Glomerular endothelial cell (primary cell): ENCODE measurements at regions not wholly inside any gene's neighbourhood (a gene's known extent, or its start where the extent isn't known, plus 50 kb on each side); places are given as distances from the start of the nearest gene placed in this dataset.
"Not testable (repeated sequence)": the region's sequence is repeated elsewhere in the genome, so short reads cannot be mapped to it uniquely, and the experiment has no call there.

ENCODE experiments used
- DNase-seq: peaks from one replicate; pipeline ENCODE4 v3.0.0-alpha.2; 2011; ENCODE audit warnings: low read depth, low spot score; ENCODE audit errors: extremely low read depth

DNA sequence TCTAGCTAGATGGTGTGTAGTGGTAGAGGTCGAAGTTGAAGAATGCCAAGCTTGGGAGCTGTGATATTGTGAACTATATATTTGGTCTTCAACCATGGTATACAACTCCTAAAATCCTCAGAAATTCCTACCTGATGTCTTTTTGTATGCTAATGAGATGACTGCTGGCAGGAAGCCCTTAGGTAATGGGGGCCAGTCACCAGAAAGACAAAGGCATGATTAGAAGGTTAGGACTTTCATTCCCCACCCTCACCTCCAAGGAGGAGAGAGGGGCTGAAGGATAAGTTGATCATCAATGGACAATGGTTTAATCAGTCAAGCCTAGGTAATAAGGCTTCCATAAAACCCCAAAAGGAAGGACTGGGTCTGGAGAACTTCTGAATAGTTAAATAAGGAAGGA is 285.7 kb upstream of the POU5F2 start:
- no peak for DNase-seq

DNA sequence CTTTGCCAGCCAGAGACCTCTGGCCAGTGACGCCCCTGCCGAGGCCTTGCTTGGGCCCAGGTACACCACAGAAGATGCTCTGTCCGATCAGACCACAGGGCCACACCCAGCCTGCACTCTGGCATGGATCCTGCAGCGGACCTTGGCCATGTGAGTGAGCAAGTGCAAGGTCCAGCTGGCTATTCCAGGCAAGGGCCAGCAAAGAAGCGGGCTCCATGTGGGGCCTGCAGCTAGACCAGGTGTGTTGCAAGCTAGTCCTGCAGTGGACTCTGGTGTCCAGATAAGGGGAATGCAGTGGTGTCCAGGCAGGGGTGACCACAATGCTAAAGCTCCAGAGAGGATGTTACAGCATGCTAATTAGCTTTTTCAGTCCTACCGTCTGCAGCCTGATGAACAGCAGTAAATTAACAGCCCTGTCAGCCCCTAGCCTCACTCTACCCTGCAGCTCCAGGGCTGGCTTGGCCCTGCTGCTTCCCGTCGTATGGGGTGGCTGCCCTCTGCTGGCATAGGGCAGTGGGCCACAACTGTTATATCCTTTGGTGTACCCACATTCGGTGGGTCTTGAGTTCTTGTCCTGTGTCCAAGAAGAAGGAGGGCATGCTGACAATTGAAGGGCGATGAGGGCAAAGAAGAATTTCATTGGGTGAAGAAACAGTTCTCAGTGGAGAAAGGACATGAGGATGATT is 284.5 kb upstream of the POU5F2 start:
- no peak for DNase-seq

DNA sequence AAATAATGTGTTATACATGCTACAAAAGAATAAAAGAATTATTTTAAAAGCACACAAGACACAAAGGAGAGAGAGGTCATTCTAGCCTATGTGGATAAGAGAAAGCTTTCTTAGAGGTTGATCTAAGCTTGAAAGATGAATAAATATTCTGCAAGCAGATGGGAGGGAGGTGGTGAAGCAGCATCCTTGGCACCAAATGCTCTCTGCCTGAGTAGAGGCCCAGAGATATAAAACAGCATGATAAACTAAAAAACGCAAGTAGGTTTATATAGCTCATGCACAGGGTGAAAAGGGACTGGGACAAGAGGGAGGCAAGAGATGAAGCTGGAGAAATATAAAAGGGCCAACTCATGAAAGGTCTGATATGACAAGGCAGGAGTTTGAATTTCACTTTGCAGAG is 283.2 kb upstream of the POU5F2 start:
- no peak for DNase-seq

DNA sequence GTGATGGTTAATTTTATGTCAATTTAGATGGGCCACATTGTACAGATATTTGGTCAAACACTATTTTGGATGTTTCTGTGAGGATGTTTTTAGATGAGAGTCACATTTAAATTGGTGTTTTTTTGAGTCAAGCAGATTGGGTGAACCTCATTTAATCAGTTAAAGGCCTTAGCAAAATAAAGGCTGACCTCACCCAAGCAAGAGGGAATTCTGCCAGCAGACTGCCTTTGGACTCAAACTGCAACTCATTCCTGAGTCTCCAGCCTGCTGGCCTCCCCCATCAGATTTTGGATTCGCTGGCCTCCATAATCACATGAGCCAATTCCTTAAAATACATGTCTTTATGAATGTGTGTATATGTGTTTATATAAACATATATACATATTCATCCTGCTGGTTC is 282.7 kb upstream of the POU5F2 start:
- DNase-seq: no peak

DNA sequence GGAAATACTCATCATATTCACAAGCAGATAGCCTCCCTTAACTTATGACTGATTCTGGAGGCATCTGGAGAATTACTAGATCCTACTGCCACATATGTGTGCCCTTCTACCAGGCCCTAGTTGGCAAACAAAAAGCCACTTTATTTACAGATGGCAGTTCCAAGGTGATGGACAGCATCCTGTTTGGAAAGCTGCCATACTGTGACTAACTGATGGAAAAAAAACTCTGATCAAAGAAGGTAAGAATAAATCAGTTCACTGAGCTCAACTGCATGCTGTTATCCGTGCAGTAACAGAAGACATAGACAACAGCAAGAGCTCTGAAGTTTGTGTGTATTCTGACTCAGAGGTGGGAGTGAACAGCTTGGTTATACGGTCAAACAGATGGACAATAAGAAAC is 279.8 kb upstream of the POU5F2 start:
- peak; percentile 50 for DNase-seq

DNA sequence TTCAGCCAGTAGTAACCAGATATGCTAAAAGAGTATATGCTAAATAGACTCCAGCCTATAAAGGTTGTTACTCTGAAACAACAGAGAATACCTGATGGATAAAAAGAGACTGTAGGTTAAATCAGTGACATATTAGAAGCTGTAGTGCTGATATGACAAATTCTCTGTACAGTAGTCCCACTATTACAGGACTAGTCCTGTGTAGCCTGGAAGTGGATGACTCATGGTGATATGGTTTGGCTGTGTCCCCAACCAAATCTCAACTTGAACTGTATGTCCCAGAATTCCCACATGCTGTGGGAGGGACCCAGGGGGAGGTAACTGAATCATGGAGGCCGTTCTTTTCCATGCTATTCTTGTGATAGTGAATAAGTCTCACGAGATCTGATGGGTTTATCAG is 276.2 kb upstream of the POU5F2 start:
- no peak for DNase-seq

DNA sequence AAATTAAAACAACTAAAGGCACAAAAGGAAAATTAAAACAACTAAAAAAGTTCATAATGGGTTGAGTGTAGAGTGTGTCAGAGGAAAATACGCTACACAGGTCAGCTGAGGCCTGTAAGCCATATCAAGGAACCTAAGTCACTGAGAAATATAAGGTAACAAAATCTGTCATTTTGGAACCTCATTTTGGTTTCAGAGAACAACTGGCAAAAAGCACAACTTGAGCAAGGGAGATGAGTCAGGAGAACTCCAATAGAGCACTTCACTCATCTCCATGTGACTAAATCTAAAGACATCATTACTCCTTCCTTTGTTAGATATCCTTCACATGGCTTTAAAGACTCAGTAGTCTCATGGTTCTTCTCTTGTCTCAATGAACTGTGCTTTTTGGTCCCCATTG is 269.4 kb upstream of the POU5F2 start:
- DNase-seq: no peak

DNA sequence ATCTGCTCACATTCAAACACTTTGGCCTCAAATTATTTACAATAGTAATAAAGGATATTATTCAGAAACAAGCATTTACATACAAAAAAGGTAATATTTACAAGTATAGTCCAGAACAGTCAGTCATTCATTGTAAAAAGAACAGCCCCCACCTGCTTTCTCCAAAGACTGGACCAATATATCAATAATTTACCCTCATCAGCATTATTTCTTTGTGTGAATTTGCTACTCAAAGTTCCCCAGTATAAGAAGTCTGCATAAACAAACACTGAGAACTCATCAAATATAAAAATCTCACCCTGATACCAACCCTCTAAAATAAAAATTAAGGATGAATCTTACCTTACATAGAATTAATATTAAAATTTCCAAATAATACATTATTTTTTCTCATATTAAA is 267.8 kb upstream of the POU5F2 start:
- no peak for DNase-seq

DNA sequence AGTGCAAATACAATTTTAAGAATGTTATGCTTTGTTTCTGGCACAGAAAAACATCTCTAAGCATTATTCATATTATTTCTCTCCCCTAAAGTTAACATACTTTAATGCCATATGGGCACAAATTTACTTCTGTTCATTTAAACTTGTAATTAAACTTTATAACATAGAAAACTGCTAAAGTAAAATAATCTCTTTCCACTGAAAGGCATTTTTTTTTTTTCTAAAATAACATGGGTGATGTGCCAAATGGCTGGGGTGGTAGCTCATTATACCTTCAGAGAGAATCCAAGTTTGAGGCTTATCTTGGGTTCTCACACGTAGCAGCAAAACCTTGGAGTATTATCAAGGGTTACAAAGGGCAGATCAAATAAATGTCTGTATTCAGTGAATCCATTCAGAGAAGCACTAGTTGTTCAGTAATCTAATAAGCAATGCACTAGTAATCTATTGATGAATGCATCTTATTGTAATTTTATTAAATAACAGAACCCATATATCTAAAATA is 257.6 kb upstream of the POU5F2 start:
- DNase-seq: no peak

DNA sequence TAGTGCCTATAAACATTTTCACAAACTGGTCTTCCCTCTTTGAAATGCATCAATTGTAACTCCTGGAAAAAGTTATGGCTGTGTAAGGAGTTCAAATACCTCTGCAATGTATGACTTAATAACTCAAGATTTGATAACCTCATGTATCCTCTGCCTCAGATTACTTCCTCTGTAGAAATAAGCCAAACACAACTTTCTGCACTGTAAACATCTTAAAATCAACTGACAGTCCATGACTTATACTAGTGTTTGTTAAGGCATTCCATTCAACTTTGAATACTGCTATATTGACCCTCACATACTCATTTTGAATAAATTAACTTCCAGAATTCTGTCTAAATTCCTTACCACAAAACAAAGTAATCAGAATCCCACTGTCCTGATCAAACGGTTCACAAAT is 256.2 kb upstream of the POU5F2 start:
- DNase-seq: no peak

DNA sequence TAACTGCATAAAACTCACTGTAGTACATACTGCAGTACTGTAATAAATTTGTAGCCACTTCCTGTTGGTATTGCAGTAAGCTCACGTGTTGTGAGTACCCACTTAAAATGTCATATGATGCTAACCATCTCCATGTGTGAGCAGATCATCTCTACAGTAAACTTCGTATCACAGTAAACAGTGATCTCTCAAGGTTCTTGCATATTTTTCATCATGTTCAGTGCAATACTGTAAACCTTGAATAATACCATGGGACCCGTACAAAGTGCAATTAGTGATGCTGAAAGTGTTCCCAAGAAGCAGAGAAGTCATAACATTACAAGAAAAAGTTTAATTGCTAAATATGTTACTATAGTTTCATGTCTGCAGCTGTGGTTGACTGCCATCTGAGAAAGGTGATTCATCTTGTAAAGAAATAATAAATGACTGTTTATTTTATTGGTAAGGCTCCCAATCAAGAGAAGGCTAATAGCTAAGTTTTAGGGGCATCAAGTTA is 253.8 kb upstream of the POU5F2 start:
- DNase-seq: no peak

DNA sequence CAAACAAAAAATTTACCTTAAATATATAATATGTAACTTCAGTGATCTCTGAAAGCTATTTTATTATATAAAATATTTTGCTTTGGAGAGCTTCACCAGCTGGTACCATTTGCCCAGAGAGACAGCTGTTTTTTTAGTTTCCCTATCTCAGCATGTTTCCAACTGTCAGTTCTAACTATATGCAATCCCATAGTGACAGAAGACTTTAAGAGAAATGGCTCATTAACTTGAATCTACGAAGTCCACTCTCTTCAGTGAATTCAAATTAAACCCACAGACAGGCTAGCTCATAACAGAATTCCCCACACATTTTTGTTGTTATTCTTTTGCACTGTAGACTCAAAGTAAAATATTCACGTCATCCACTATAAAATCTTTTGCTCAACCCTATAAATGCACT is 251.8 kb upstream of the POU5F2 start:
- no peak for DNase-seq

DNA sequence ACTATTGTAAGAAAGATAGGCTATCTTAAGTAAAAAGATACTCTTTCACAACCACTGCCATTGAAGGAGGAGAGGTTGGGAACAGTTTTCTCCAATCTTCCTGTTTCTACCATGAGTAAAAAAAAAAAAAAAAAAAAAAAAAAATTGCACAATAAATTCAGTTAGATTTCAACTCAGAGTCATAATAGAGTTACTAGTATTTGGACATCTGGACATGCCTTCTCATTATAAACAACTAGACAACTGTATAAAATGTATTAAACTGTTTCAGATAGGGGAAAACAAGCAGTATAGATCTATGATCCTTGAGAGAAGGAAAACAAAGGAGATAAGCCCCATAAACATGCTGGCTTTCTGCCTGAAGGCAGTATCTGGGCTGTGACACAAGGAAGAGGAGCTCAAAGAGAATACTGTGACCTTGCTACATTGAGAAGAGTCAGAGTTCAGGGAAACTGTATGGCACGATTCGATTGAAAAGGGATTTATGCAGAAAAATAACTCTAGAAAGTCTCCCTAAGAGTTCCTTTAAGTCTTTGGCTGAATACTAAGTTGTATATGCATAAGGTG is 249.2 kb upstream of the POU5F2 start:
- no peak for DNase-seq

DNA sequence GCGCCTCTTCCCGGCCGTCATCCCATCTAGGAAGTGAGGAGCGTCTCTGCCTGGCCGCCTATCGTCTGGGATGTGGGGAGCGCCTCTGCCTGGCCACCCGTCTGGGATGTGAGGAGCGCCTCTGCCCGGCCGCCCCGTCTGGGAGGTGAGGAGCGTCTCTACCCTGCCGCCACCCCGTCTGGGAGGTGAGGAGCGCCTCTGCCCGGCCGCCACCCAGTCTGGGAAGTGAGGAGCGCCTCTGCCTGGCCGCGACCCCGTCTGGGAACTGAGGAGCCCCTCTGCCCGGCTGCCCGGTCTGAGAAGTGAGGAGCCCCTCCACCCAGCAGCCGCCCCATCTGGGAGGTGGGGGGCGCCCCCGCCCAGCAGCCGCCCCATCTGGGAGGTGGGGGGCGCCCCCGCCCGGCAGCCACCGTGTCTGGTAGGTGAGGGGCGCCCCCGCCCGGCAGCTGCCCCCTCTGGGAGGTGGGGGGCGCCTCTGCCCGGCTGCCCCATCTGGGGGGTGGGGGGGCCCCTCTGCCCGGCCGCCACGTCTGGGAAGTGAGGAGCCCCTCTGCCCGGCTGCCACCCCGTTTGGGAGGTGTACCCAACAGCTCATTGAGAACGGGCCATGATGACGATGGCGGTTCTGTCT is 244.7 kb upstream of the POU5F2 start:
- not testable (repeated sequence) for DNase-seq

DNA sequence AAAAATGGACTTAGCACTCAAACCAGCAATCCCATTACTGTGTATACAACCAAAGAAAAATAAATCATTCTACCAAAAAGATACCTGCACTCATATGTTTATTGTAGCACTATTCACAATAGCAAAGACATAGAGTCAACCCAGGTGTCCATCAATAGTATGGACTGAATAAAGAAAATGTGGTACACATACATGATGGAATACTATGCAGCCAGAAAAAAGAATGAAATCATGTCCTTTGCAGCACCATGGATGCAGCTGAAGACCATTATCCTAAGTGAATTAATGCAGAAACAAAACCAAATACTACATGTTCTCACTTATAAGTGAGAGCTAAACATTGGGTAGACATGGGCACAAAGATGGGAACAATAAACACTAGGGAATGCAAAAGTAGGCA is 236.8 kb upstream of the POU5F2 start:
- DNase-seq: no peak

DNA sequence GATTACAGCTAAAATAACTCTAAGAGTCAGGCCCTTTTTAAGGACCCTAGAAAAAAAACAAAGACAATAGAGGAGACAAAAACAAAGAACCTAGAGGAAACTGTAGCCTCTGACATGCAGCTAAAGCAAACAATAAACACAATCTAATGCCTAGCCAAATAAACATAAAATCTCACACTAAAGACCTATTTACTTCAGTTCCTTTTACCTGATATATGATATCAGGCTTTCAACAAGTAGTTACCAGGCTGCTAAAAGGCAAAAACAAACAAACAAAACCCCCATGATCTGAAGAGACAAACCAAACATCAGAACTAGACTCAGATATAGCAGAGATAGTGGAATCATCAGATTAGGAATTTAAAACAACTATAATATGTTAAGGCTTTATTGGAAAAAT is 226.5 kb upstream of the POU5F2 start:
- no peak for DNase-seq

DNA sequence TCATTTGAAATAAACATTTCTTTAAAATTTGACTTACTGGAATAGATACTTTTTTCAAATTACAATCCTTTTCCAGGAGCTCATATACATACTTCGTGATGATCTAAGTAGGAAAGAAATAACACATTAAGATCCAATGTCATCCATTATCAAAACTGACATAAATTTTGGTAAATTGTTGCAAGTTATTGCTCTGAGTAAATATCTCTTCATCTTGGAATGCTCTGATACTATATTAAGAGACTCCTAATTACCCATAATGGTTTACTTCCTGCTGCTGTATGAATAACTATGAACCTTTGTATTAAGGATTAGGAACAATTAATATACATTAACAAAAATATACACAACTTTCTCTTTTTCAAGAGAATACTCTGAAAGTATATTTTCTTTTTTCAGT is 223.0 kb upstream of the POU5F2 start:
- no peak for DNase-seq

DNA sequence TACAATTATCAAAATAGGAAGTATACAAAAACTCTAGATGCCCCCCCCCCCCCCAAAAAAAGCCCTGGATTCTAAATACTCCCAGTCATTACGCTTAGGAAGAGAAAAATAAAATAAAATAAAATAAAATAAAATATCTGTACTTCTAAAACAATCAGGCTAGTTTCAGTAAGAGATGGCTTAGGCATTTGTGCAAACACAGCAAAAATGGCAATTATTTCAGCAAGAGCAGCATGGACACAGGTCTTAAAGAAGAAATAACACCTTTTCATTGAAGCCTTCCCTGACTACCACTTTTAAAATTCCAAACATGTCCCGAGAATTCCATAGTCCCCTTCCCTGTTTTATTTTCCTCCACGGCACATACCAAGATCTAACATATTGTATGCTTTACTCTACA is 218.6 kb upstream of the POU5F2 start:
- DNase-seq: no peak

DNA sequence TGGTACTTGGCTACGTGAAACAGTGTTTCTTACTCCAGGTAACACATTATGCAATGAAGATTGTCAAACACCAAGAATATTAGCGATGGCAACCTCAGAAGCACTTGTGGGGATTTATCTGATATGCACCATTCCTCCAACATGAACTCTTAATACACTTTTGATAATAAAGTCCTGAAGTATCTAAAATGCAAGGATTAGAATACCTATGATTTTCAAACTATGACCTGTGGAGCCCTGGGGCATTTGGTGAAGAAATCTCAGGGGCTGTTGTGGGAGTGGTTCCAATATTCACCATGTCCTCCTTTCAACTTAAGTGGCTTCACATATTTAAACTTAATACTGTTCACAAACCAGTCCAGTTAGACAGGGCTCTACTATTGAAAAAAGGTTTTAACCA is 214.6 kb upstream of the POU5F2 start:
- no peak for DNase-seq

DNA sequence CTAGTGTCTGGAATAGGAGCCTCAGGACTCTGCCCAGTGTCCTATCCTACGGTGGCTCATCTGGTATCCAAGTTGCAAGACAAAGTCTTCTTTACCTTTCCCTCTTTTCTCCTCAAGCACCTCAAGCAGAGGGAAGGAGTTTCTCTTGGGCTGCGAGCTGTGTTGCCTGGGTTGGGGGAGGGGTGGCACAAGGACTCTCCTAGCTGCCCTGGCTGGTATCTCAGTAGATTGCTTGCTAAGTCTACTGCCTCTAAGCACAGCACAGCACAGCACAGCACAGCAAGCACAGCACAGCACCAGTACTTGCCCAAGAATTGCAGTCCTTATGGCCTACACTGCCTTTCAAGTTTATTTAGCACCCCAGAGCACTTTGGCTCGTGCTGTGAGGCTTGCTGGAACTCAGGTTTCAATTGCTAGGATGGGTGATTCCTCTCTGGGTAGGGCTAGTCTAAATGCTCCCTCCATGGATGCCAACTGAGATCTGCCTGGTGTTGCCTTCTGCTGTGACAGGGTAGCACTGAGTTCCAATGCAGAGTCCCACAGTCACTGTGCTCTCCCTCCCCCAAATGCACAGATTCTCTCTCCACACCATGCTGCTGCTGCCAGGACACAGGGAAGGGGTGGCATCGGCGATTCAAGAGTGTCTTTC is 213.1 kb upstream of the POU5F2 start:
- DNase-seq: no peak

DNA sequence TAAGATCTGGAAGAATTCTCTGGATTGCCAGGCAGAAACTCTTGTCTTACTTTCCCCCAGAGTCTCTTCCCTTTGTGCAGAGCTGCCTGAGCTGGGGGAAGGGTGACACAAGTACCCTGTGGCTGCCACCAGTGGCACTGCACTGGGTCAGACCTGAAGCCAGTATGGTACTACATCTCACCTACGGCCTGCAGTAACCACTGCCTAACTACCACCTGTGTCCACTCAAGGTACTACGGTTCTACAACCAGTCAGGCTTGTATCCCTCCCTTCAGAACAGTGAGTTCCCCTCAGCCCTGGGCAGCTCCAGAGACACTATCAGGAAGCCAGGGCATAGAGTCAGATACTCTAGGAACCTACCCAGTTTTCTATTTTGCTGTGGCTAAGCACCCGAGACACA is 212.0 kb upstream of the POU5F2 start:
- no peak for DNase-seq

DNA sequence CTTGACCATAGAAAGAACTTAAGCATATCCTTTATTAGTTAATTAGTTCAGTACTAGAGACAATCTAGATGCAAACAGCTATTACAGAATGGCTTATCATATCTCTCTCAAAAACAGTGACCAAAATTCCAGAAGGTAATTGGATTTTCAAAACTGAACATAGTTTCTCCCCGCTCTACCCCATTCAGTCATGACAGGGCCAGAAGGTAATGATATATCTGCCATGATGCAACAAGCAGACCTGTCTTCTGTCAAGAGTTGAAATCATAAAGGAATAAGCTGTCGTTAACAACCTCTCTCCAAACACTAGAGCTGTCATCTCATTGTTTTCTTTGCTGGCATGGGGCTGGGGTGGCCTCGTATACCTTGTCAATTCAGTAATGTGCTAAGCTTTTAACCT is 200.5 kb upstream of the POU5F2 start:
- no peak for DNase-seq
